ENCODE measurements at regions not wholly inside any gene's neighbourhood (a gene's known extent, or its start where the extent isn't known, plus 50 kb on each side); places are given as distances from the start of the nearest gene placed in this dataset.

- TF ChIP-seq EZH2 (IDR thresholded peaks at IDR 0.05; ENCODE audit: borderline replicate concordance, low read length) (no peak), CTCF (IDR thresholded peaks at IDR 0.05; ENCODE audit: low read length) (no peak)
These were observed 82.4 kb upstream of the STT3B start for GRCh38 chr3:31450345-31450744.
